ENCODE measurements at regions not wholly inside any gene's neighbourhood (a gene's known extent, or its start where the extent isn't known, plus 50 kb on each side); places are given as distances from the start of the nearest gene placed in this dataset.
"Not testable (repeated sequence)": the region's sequence is repeated elsewhere in the genome, so short reads cannot be mapped to it uniquely, and the experiment has no call there.

- no peak for DNase-seq (ENCODE audit: low read depth)
Observed at GRCh38 chr4:123158576-123158975, 236.2 kb upstream of the NUDT6 start.

GRCh38 chr4:123159479-123159878, 237.1 kb upstream of the NUDT6 start:
- no peak for DNase-seq (ENCODE audit: low read depth)

- DNase-seq (ENCODE audit: low read depth): no peak
Observed at GRCh38 chr4:123162859-123163258, 233.7 kb upstream of the SPRY1 start.

- no peak for DNase-seq (ENCODE audit: low read depth)
Observed at GRCh38 chr4:123163501-123163900, 233.1 kb upstream of the SPRY1 start.

GRCh38 chr4:123166023-123166422, 230.6 kb upstream of the SPRY1 start:
- DNase-seq (ENCODE audit: low read depth): no peak

- DNase-seq (ENCODE audit: low read depth): no peak
Observed at GRCh38 chr4:123167931-123168330, 228.7 kb upstream of the SPRY1 start.

GRCh38 chr4:123168812-123169211, 227.8 kb upstream of the SPRY1 start:
- DNase-seq (ENCODE audit: low read depth): no peak

- no peak for DNase-seq (ENCODE audit: low read depth)
Observed at GRCh38 chr4:123170843-123171242, 225.8 kb upstream of the SPRY1 start.

GRCh38 chr4:123176605-123177004, 220.0 kb upstream of the SPRY1 start:
- DNase-seq (ENCODE audit: low read depth): no peak

GRCh38 chr4:123182289-123182688, 214.3 kb upstream of the SPRY1 start:
- DNase-seq (ENCODE audit: low read depth): no peak

- DNase-seq (ENCODE audit: low read depth): no peak
Observed at GRCh38 chr4:123183308-123183707, 213.3 kb upstream of the SPRY1 start.

GRCh38 chr4:123183754-123184153, 212.8 kb upstream of the SPRY1 start:
- not testable (repeated sequence) for DNase-seq (ENCODE audit: low read depth)

GRCh38 chr4:123186731-123187130, 209.9 kb upstream of the SPRY1 start:
- DNase-seq (ENCODE audit: low read depth): no peak

- no peak for DNase-seq (ENCODE audit: low read depth)
Observed at GRCh38 chr4:123190176-123190575, 206.4 kb upstream of the SPRY1 start.

- DNase-seq (ENCODE audit: low read depth): no peak
Observed at GRCh38 chr4:123191728-123192127, 204.9 kb upstream of the SPRY1 start.

- DNase-seq (ENCODE audit: low read depth): no peak
Observed at GRCh38 chr4:123193802-123194367, 202.7 kb upstream of the SPRY1 start.

- DNase-seq (ENCODE audit: low read depth): no peak
Observed at GRCh38 chr4:123198706-123199105, 197.9 kb upstream of the SPRY1 start.

- no peak for DNase-seq (ENCODE audit: low read depth)
Observed at GRCh38 chr4:123200051-123200940, 196.3 kb upstream of the SPRY1 start.

GRCh38 chr4:123204737-123205136, 191.9 kb upstream of the SPRY1 start:
- no peak for DNase-seq (ENCODE audit: low read depth)

- DNase-seq (ENCODE audit: low read depth): no peak
Observed at GRCh38 chr4:123206016-123206415, 190.6 kb upstream of the SPRY1 start.

GRCh38 chr4:123209436-123209835, 187.2 kb upstream of the SPRY1 start:
- DNase-seq (ENCODE audit: low read depth): no peak

- no peak for DNase-seq (ENCODE audit: low read depth)
Observed at GRCh38 chr4:123215536-123215935, 181.1 kb upstream of the SPRY1 start.

GRCh38 chr4:123216543-123216942, 180.1 kb upstream of the SPRY1 start:
- DNase-seq (ENCODE audit: low read depth): no peak

GRCh38 chr4:123216946-123217345, 179.6 kb upstream of the SPRY1 start:
- DNase-seq (ENCODE audit: low read depth): no peak
